ENCODE measurements at regions not wholly inside any gene's neighbourhood (a gene's known extent, or its start where the extent isn't known, plus 50 kb on each side); places are given as distances from the start of the nearest gene placed in this dataset.

DNA sequence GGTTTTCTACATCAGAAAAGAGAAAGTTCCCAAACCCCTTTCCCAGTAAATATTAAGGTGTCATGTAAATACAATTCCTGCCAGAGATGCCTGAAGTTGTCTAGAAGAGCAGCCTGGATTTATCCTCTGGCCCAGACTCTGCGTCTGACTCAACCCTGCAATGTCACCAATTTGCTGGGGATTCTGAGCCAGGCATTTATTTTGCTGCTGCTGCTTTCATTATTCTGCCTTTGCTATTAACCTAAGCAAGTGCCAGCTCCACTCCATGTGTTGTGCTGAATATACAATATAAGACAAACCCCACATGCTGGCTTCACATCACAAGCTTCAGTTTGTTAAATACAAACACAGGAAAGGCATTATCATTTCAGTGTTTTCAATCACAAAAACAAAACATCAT, 59.1 kb downstream of the ELAPOR2 start:
- ATAC-seq (no peak), DNase-seq (ENCODE audit: low read depth, low spot score) (no peak)
- no TSS peak for BruUV-seq (replicated peaks)
- no peak overlapping the region for H3K27ac ChIP-seq (ENCODE audit: low read length)
- CTCF ChIA-PET = no interaction called here
- H3K9me3 ChIP-seq (ENCODE audit: control insufficient read depth, insufficient read depth, low read depth, low read length) = no peaks in the 10 kb centered on the region
- H3K4me1 ChIP-seq (ENCODE audit: control insufficient read depth, insufficient read depth, low read length) = no peaks in the 10 kb centered on the region
- H3K27me3 ChIP-seq (ENCODE audit: control insufficient read depth, insufficient read depth, low read length) = no peaks in the 10 kb centered on the region; the same call in 1 of the 2 replicates
- POLR2A ChIA-PET = no interaction called here
- in situ Hi-C loops (cut with HindIII; ENCODE audit: low pct_unique_long_range_greater_than_20kb, low sequenced_read_pairs) = no loop called here
- TF ChIP-seq POLR2AphosphoS5 (IDR thresholded peaks at IDR 0.05; ENCODE audit: low read depth, low read length) (no peak), TCF7L2 (IDR thresholded peaks at IDR 0.05; ENCODE audit: low read depth, low read length) (no peak), SIN3A (IDR thresholded peaks at IDR 0.05; ENCODE audit: borderline replicate concordance, insufficient read depth, low read depth, low read length) (no peak)
- TF ChIP-seq, protein P1, sequence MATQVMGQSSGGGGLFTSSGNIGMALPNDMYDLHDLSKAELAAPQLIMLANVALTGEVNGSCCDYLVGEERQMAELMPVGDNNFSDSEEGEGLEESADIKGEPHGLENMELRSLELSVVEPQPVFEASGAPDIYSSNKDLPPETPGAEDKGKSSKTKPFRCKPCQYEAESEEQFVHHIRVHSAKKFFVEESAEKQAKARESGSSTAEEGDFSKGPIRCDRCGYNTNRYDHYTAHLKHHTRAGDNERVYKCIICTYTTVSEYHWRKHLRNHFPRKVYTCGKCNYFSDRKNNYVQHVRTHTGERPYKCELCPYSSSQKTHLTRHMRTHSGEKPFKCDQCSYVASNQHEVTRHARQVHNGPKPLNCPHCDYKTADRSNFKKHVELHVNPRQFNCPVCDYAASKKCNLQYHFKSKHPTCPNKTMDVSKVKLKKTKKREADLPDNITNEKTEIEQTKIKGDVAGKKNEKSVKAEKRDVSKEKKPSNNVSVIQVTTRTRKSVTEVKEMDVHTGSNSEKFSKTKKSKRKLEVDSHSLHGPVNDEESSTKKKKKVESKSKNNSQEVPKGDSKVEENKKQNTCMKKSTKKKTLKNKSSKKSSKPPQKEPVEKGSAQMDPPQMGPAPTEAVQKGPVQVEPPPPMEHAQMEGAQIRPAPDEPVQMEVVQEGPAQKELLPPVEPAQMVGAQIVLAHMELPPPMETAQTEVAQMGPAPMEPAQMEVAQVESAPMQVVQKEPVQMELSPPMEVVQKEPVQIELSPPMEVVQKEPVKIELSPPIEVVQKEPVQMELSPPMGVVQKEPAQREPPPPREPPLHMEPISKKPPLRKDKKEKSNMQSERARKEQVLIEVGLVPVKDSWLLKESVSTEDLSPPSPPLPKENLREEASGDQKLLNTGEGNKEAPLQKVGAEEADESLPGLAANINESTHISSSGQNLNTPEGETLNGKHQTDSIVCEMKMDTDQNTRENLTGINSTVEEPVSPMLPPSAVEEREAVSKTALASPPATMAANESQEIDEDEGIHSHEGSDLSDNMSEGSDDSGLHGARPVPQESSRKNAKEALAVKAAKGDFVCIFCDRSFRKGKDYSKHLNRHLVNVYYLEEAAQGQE (IDR thresholded peaks at IDR 0.05; ENCODE audit: insufficient read depth in 1 of 2, low read depth in 2 of 2, low read length in 1 of 2) = no peak
- TF ChIP-seq, protein P2, sequence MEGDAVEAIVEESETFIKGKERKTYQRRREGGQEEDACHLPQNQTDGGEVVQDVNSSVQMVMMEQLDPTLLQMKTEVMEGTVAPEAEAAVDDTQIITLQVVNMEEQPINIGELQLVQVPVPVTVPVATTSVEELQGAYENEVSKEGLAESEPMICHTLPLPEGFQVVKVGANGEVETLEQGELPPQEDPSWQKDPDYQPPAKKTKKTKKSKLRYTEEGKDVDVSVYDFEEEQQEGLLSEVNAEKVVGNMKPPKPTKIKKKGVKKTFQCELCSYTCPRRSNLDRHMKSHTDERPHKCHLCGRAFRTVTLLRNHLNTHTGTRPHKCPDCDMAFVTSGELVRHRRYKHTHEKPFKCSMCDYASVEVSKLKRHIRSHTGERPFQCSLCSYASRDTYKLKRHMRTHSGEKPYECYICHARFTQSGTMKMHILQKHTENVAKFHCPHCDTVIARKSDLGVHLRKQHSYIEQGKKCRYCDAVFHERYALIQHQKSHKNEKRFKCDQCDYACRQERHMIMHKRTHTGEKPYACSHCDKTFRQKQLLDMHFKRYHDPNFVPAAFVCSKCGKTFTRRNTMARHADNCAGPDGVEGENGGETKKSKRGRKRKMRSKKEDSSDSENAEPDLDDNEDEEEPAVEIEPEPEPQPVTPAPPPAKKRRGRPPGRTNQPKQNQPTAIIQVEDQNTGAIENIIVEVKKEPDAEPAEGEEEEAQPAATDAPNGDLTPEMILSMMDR (IDR thresholded peaks at IDR 0.05) = no peak
- intact Hi-C loops (cut with micrococcal nuclease; ENCODE audit: unreplicated experiment) = no loop called here
- H3K36me3 ChIP-seq (ENCODE audit: control insufficient read depth, insufficient read depth, low read length) = no peaks in the 10 kb centered on the region
- no peak overlapping the region for H3K4me3 ChIP-seq (ENCODE audit: low read depth in 2 of 2, low read length in 2 of 2)

DNA sequence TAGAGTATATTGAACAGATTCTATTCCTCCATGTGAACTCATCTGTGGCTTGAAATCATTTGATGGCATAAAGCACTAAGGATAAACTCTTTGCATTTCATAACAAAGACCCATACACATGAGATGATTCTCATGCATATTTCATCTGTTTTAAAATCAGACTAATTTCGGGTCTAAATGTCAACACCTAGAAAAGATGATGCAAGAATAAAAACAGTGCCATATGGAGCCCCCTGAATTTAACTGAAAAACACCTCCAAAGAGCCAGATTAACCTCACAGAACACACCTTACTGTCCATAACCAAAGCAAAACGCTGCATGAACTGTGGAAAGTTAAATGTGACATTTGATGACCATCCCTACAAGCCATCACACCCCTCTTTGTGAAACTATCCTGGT, 59.7 kb downstream of the ELAPOR2 start:
- TF ChIP-seq POLR2AphosphoS5 (IDR thresholded peaks at IDR 0.05; ENCODE audit: low read depth, low read length) (no peak), SIN3A (IDR thresholded peaks at IDR 0.05; ENCODE audit: borderline replicate concordance, insufficient read depth, low read depth, low read length) (no peak), TCF7L2 (IDR thresholded peaks at IDR 0.05; ENCODE audit: low read depth, low read length) (no peak)
- TF ChIP-seq, protein P1 (IDR thresholded peaks at IDR 0.05; ENCODE audit: insufficient read depth in 1 of 2, low read depth in 2 of 2, low read length in 1 of 2) = no peak
- TF ChIP-seq, protein P2 (IDR thresholded peaks at IDR 0.05) = no peak
- no peaks in the 10 kb centered on the region for H3K4me1 ChIP-seq (ENCODE audit: control insufficient read depth, insufficient read depth, low read length)
- BruUV-seq (replicated peaks) = no TSS peak
- no peak for DNase-seq (ENCODE audit: low read depth, low spot score)
- no peaks in the 10 kb centered on the region for H3K36me3 ChIP-seq (ENCODE audit: control insufficient read depth, insufficient read depth, low read length)
- ATAC-seq = no peak
- in situ Hi-C loops (cut with HindIII; ENCODE audit: low pct_unique_long_range_greater_than_20kb, low sequenced_read_pairs) (no loop called here), intact Hi-C loops (cut with micrococcal nuclease; ENCODE audit: unreplicated experiment) (no loop called here)
- no peaks in the 10 kb centered on the region for H3K9me3 ChIP-seq (ENCODE audit: control insufficient read depth, insufficient read depth, low read depth, low read length)
- H3K27me3 ChIP-seq (ENCODE audit: control insufficient read depth, insufficient read depth, low read length) = no peaks in the 10 kb centered on the region; the same call in 1 of the 2 replicates
- H3K27ac ChIP-seq (ENCODE audit: low read length) = no peak overlapping the region
- ChIA-PET CTCF (no interaction called here), POLR2A (no interaction called here)
- no peak overlapping the region for H3K4me3 ChIP-seq (ENCODE audit: low read depth in 2 of 2, low read length in 2 of 2)

Data from Panc1 (cell line).